IMR-90 (cell line): ENCODE measurements at regions not wholly inside any gene's neighbourhood (a gene's known extent, or its start where the extent isn't known, plus 50 kb on each side); places are given as distances from the start of the nearest gene placed in this dataset.

Experiments used
- ATAC-seq: fragments of 200-7000 bp; cut with Tn5 transposase; 2 replicates; pipeline ENCODE4 v1.9.1; 2020; ENCODE audit warnings: low read depth, mild to moderate bottlenecking, moderate library complexity
- BruUV-seq: library from RNA; stranded (reverse); fragments of 400-500 nt; replicated peaks from 2 replicates; lab custom pipeline; 2021; lab: Mats Ljungman, UMichigan
- CTCF ChIA-PET: fragments of 300-600 bp; formaldehyde crosslinking; extraction: SDS; loops from one replicate; lab custom pipeline; 2021; ENCODE audit warnings: antibody characterized with exemption; lab: Yijun Ruan, JAX
- POLR2A ChIA-PET: fragments of 300-600 bp; sonication (Branson Sonifier 250); formaldehyde crosslinking; loops from one replicate; lab custom pipeline; 2022; ENCODE audit warnings: antibody characterized with exemption; ENCODE audit not compliant: unreplicated experiment; lab: Charles Lee
- DNase-seq: peaks from one replicate; pipeline ENCODE4 v3.0.0; 2013
- H2AFZ ChIP-seq: replicated peaks from 2 replicates; pipeline ENCODE3; 2013; ENCODE audit warnings: low read length, mild to moderate bottlenecking; ENCODE audit not compliant: poor library complexity
- H2AK5ac ChIP-seq: 2 replicates; pipeline ENCODE4 v1.6.1; 2013; ENCODE audit warnings: low read depth, low read length, inconsistent platforms
- H2AK9ac ChIP-seq: replicated peaks from 2 replicates; pipeline ENCODE3; 2013; ENCODE audit warnings: mild to moderate bottlenecking, low read depth, low read length, moderate library complexity; ENCODE audit not compliant: poor library complexity
- H2BK120ac ChIP-seq: 2 replicates; pipeline ENCODE4 v1.6.1; 2013; ENCODE audit warnings: low read depth, low read length, inconsistent platforms
- H2BK15ac ChIP-seq: 3 replicates; pipeline ENCODE4 v1.6.1; 2013; ENCODE audit warnings: low read depth, low read length, inconsistent platforms
- H2BK20ac ChIP-seq: 2 replicates; pipeline ENCODE4 v1.6.1; 2013; ENCODE audit warnings: low read depth, mild to moderate bottlenecking, inconsistent platforms, low read length, moderate library complexity
- H2BK5ac ChIP-seq: 2 replicates; pipeline ENCODE4 v1.6.1; 2013; ENCODE audit warnings: mild to moderate bottlenecking, low read depth, low read length, inconsistent platforms; ENCODE audit not compliant: poor library complexity, severe bottlenecking
- H3K14ac ChIP-seq: replicated peaks from 2 replicates; pipeline ENCODE4 v1.6.1; 2013; ENCODE audit warnings: low read depth, low read length, inconsistent platforms
- H3K18ac ChIP-seq: 2 replicates; pipeline ENCODE4 v1.6.1; 2013; ENCODE audit warnings: low read depth, low read length, control low read depth
- H3K23ac ChIP-seq: 2 replicates; pipeline ENCODE4 v1.6.1; 2013; ENCODE audit warnings: low read depth, low read length, inconsistent platforms
- H3K27ac ChIP-seq: 2 replicates; pipeline ENCODE4 v1.5.1; 2013; ENCODE audit warnings: mild to moderate bottlenecking, control low read depth, low read length; ENCODE audit not compliant: insufficient read depth
- H3K27me3 ChIP-seq: 2 replicates; pipeline ENCODE4 v1.6.1; 2013; ENCODE audit warnings: low read length; ENCODE audit not compliant: control insufficient read depth, insufficient read depth
- H3K36me3 ChIP-seq: 2 replicates; pipeline ENCODE4 v1.6.1; 2013; ENCODE audit warnings: low read length, mixed read lengths; ENCODE audit not compliant: control insufficient read depth, insufficient read depth
- H3K4ac ChIP-seq: 2 replicates; pipeline ENCODE4 v1.6.1; 2013; ENCODE audit warnings: low read depth, low read length, inconsistent platforms
- H3K4me1 ChIP-seq: 2 replicates; pipeline ENCODE4 v1.6.1; 2013; ENCODE audit warnings: low read length, mixed read lengths; ENCODE audit not compliant: control insufficient read depth, insufficient read depth
- H3K4me2 ChIP-seq: 2 replicates; pipeline ENCODE4 v1.6.1; 2013; ENCODE audit warnings: low read depth, mild to moderate bottlenecking, control low read depth, low read length, moderate library complexity
- H3K4me3 ChIP-seq: 2 replicates; pipeline ENCODE4 v1.5.1; 2013; ENCODE audit warnings: low read depth, mild to moderate bottlenecking, control low read depth, low read length, moderate library complexity; ENCODE audit not compliant: insufficient read depth
- H3K56ac ChIP-seq: 2 replicates; pipeline ENCODE4 v1.6.1; 2013; ENCODE audit warnings: low read length, inconsistent platforms; ENCODE audit not compliant: insufficient read depth; ENCODE audit errors: extremely low read depth
- H3K79me1 ChIP-seq, 2 experiments: 2 replicates each; pipeline ENCODE4 v1.6.1; 2013; ENCODE audit warnings: low read length in 2 of 2, inconsistent platforms in 1 of 2, low read depth in 1 of 2
- H3K9ac ChIP-seq: 2 replicates; pipeline ENCODE4 v1.6.1; 2013; ENCODE audit warnings: low read depth, low read length, control low read depth
- H3K9me1 ChIP-seq: 2 replicates; pipeline ENCODE4 v1.6.1; 2013; ENCODE audit warnings: low read length, inconsistent platforms; ENCODE audit not compliant: insufficient read depth
- H3K9me3 ChIP-seq: 2 replicates; pipeline ENCODE4 v1.6.1; 2013; ENCODE audit warnings: low read length; ENCODE audit not compliant: control insufficient read depth, insufficient read depth
- H4K20me1 ChIP-seq: 2 replicates; pipeline ENCODE4 v1.6.1; 2013; ENCODE audit warnings: low read length, inconsistent platforms; ENCODE audit not compliant: insufficient read depth
- H4K5ac ChIP-seq: 2 replicates; pipeline ENCODE4 v1.6.1; 2013; ENCODE audit warnings: mild to moderate bottlenecking, low read depth, low read length, control low read depth
- H4K8ac ChIP-seq, 2 experiments: 2 replicates each; pipeline ENCODE4 v1.6.1; 2013; ENCODE audit warnings: low read depth in 2 of 2, low read length in 2 of 2, control low read depth in 1 of 2, inconsistent platforms in 1 of 2
- H4K91ac ChIP-seq: 2 replicates; pipeline ENCODE4 v1.6.1; 2013; ENCODE audit warnings: low read depth, low read length, inconsistent platforms; ENCODE audit not compliant: insufficient read depth
- CEBPB ChIP-seq: IDR thresholded peaks from 2 replicates; pipeline ENCODE4 v1.6.1; 2012; ENCODE audit warnings: low read depth, low read length, improper control_type of control experiment
- CHD1 ChIP-seq: IDR thresholded peaks from 2 replicates; pipeline ENCODE4 v1.6.1; 2012; ENCODE audit warnings: low read depth, low read length, improper control_type of control experiment
- MAFK ChIP-seq: IDR thresholded peaks from 2 replicates; pipeline ENCODE4 v1.6.1; 2012; ENCODE audit warnings: low read depth, low read length, improper control_type of control experiment
- MAZ ChIP-seq: IDR thresholded peaks from 2 replicates; pipeline ENCODE4 v1.6.1; 2012; ENCODE audit warnings: low read depth, mild to moderate bottlenecking, low read length, improper control_type of control experiment, moderate library complexity, borderline replicate concordance
- MXI1 ChIP-seq: IDR thresholded peaks from 2 replicates; pipeline ENCODE4 v1.6.1; 2012; ENCODE audit warnings: low read depth, mild to moderate bottlenecking, low read length, moderate library complexity, borderline replicate concordance
- NFE2L2 ChIP-seq: fragments of 150-350 bp; IDR thresholded peaks from 2 replicates; pipeline ENCODE4 v1.6.1; 2016; ENCODE audit warnings: low read depth, mild to moderate bottlenecking, low read length
- POLR2A ChIP-seq: IDR thresholded peaks from 2 replicates; pipeline ENCODE4 v1.6.1; 2012; ENCODE audit warnings: mild to moderate bottlenecking, low read depth, low read length
- RCOR1 ChIP-seq: IDR thresholded peaks from 2 replicates; pipeline ENCODE4 v1.6.1; 2012; ENCODE audit warnings: mild to moderate bottlenecking, low read length, improper control_type of control experiment; ENCODE audit not compliant: insufficient replicate concordance
- RFX5 ChIP-seq: IDR thresholded peaks from 2 replicates; pipeline ENCODE4 v1.8.0; 2012; ENCODE audit warnings: low read depth, mild to moderate bottlenecking, low read length, moderate library complexity
- SMC3 ChIP-seq: fragments of 150-350 bp; IDR thresholded peaks from 2 replicates; pipeline ENCODE4 v1.6.1; 2016; ENCODE audit warnings: low read depth, mild to moderate bottlenecking, antibody characterized with exemption, low read length, moderate library complexity
- WGBS, 2 experiments: methylation state at CpG; one replicate each; pipeline versions ENCODE4 v1.1.5 to v1.1.7; 2013; ENCODE audit warnings: missing lambda C conversion rate in 2 of 2; ENCODE audit not compliant: insufficient read length in 1 of 2; ENCODE audit errors: extremely low coverage in 2 of 2; 5-methylcytosine and 5-hydroxymethylcytosine counted together
- dilution Hi-C: fragments of 300-500 bp; cut with HindIII; formaldehyde crosslinking; loops from one replicate; pipeline ENCODE4 v1.14.3; 2018; ENCODE audit warnings: low sequenced_read_pairs; ENCODE audit not compliant: unreplicated experiment
- in situ Hi-C: fragments of 300-500 bp; cut with MboI; formaldehyde crosslinking; loops from 3 replicates; pipeline ENCODE4 v1.14.3; 2019; ENCODE audit warnings: low sequenced_read_pairs, inconsistent platforms, mixed read lengths
- intact Hi-C: fragments of 100-400 bp; cut with micrococcal nuclease; formaldehyde crosslinking; loops from 2 replicates; pipeline ENCODE4 v1.10.0; 2022
- TF ChIP-seq, protein P1 (sequence below): fragments of 150-350 bp; IDR thresholded peaks from 2 replicates; pipeline ENCODE4 v1.6.1; 2016; ENCODE audit warnings: low read depth, mild to moderate bottlenecking, low read length, moderate library complexity, borderline replicate concordance
- TF ChIP-seq, protein P2 (sequence below): fragments of 150-350 bp; IDR thresholded peaks from 2 replicates; pipeline ENCODE4 v1.6.1; 2017; ENCODE audit warnings: mild to moderate bottlenecking, antibody characterized with exemption, low read length, low read depth
- TF ChIP-seq, protein P3 (sequence below): conservative IDR thresholded peaks from 2 replicates; pipeline ENCODE4 v1.5.1; 2012; ENCODE audit warnings: mild to moderate bottlenecking, low read depth, low read length, improper control_type of control experiment

DNA sequence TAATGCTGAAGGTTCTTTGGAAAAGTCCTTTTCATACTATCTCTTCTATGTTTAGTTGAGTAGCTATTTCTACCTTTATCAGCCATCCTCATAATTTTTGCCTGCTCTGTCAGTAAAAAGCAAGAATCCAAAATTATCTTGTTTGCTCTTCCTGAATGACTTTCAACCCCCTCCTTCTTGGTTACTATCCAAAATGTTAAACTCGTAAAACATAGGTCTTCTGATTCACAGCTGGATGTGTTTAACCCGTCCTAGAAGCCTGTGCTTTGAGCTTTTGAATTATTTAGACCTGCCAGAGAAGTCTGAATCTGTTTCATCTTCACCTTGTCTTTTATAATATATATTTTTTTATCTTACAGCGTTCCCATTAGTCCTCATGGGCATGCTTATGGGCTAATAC lies 136.4 kb upstream of the MDFIC start:
- BruUV-seq = no TSS peak
- Histone ChIP-seq H3K4me3 (no peak overlapping the region), H2BK20ac (no peak overlapping the region), H2AK9ac (no peak overlapping the region), H4K91ac (no peak overlapping the region), H3K9me3 (no peaks in the 10 kb centered on the region), H3K4me2 (no peak overlapping the region), H3K9me1 (no peaks in the 10 kb centered on the region), H3K27ac (no peak overlapping the region), H3K23ac (no peak overlapping the region), H2BK5ac (no peak overlapping the region), H4K8ac (no peak overlapping the region), H3K4ac (no peak overlapping the region), H3K27me3 (no peaks in the 10 kb centered on the region), H2BK120ac (no peak overlapping the region), H3K79me1 (no peaks in the 10 kb centered on the region), H3K9ac (no peak overlapping the region), H3K14ac (no peak overlapping the region), H3K56ac (no peak overlapping the region), H2AK5ac (no peak overlapping the region), H2AFZ (no peak overlapping the region), H4K5ac (no peak overlapping the region), H3K4me1 (peaks cover 2% of the 10 kb centered on the region; the same call in 1 of the 2 replicates), H4K20me1 (no peaks in the 10 kb centered on the region), H3K36me3 (no peaks in the 10 kb centered on the region), H2BK15ac (no peak overlapping the region), H3K18ac (no peak overlapping the region)
- intact Hi-C loops (no loop called here), in situ Hi-C loops (no loop called here), dilution Hi-C loops (no loop called here)
- CTCF ChIA-PET = interaction anchor here (0.6 kb wide), 1 partner anchor 628 kb away, joined by 3 read pairs; no protein-coding TSS in a partner anchor
- POLR2A ChIA-PET = no interaction called here
- no CpG with 5 or more reads among the region's 3 CpGs for WGBS, 2 experiments
- ATAC-seq (no peak), DNase-seq (no peak)
- TF ChIP-seq RFX5 = no peak
- TF ChIP-seq MAFK = no peak
- TF ChIP-seq MAZ = no peak
- TF ChIP-seq RCOR1 = no peak
- TF ChIP-seq CEBPB = no peak
- TF ChIP-seq, protein P1, sequence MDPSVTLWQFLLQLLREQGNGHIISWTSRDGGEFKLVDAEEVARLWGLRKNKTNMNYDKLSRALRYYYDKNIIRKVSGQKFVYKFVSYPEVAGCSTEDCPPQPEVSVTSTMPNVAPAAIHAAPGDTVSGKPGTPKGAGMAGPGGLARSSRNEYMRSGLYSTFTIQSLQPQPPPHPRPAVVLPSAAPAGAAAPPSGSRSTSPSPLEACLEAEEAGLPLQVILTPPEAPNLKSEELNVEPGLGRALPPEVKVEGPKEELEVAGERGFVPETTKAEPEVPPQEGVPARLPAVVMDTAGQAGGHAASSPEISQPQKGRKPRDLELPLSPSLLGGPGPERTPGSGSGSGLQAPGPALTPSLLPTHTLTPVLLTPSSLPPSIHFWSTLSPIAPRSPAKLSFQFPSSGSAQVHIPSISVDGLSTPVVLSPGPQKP = no peak
- no peak for TF ChIP-seq MXI1
- TF ChIP-seq, protein P2, sequence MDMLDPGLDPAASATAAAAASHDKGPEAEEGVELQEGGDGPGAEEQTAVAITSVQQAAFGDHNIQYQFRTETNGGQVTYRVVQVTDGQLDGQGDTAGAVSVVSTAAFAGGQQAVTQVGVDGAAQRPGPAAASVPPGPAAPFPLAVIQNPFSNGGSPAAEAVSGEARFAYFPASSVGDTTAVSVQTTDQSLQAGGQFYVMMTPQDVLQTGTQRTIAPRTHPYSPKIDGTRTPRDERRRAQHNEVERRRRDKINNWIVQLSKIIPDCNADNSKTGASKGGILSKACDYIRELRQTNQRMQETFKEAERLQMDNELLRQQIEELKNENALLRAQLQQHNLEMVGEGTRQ = no peak
- TF ChIP-seq CHD1 = no peak
- TF ChIP-seq, protein P3, sequence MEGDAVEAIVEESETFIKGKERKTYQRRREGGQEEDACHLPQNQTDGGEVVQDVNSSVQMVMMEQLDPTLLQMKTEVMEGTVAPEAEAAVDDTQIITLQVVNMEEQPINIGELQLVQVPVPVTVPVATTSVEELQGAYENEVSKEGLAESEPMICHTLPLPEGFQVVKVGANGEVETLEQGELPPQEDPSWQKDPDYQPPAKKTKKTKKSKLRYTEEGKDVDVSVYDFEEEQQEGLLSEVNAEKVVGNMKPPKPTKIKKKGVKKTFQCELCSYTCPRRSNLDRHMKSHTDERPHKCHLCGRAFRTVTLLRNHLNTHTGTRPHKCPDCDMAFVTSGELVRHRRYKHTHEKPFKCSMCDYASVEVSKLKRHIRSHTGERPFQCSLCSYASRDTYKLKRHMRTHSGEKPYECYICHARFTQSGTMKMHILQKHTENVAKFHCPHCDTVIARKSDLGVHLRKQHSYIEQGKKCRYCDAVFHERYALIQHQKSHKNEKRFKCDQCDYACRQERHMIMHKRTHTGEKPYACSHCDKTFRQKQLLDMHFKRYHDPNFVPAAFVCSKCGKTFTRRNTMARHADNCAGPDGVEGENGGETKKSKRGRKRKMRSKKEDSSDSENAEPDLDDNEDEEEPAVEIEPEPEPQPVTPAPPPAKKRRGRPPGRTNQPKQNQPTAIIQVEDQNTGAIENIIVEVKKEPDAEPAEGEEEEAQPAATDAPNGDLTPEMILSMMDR = no peak
- TF ChIP-seq POLR2A = no peak
- TF ChIP-seq SMC3 = no peak
- TF ChIP-seq NFE2L2 = no peak
